Adrenal gland (tissue), 5 donors: ENCODE measurements at regions not wholly inside any gene's neighbourhood (a gene's known extent, or its start where the extent isn't known, plus 50 kb on each side); places are given as distances from the start of the nearest gene placed in this dataset.

Experiments
- CTCF ChIP-seq, 6 experiments: fragments of 450-650 bp in 4 of 6; fragments of 200-600 bp in 2 of 6; sonication (generic) in 1 of 6; IDR thresholded peaks; 1 replicate in 5 of 6; 2 replicates in 1 of 6; pipeline versions ENCODE4 v1.5.1 to v1.8.0; 2016 to 2021; ENCODE audit warnings: antibody characterized with exemption in 6 of 6, mild to moderate bottlenecking in 2 of 6, moderate library complexity in 1 of 6
- POLR2A ChIP-seq, 2 donors: fragments of 450-650 bp; IDR thresholded peaks; one replicate each; pipeline ENCODE4 v1.6.1; 2017; ENCODE audit warnings: antibody characterized with exemption in 2 of 2, mild to moderate bottlenecking in 2 of 2, moderate library complexity in 1 of 2
- donor health status: DM: no; HTN: no; CAD: no.

GRCh38 chr11:45086526-45086925, 59.9 kb upstream of the PRDM11 start:
- no peak for TF ChIP-seq POLR2A (IDR thresholded peaks at IDR 0.05)
- no peak for TF ChIP-seq CTCF (IDR thresholded peaks at IDR 0.05)
